HFF-Myc (cell line): ENCODE measurements at regions not wholly inside any gene's neighbourhood (a gene's known extent, or its start where the extent isn't known, plus 50 kb on each side); places are given as distances from the start of the nearest gene placed in this dataset.
"Not testable (repeated sequence)": the region's sequence is repeated elsewhere in the genome, so short reads cannot be mapped to it uniquely, and the experiment has no call there.

Source experiments
- DNase-seq: peaks from one replicate; pipeline ENCODE4 v3.0.0-alpha.2; 2011; ENCODE audit warnings: low read depth; ENCODE audit errors: extremely low read depth
- H3K4me3 ChIP-seq: replicated peaks from 2 replicates; pipeline ENCODE4 v1.5.1; 2011; ENCODE audit warnings: low read depth, mild to moderate bottlenecking, control low read depth, low read length
- TF ChIP-seq, protein P1 (sequence below): IDR thresholded peaks from 2 replicates; pipeline ENCODE4 v1.5.1; 2012; ENCODE audit warnings: mild to moderate bottlenecking, low read depth, low read length, control low read depth; ENCODE audit errors: missing control alignments

DNA sequence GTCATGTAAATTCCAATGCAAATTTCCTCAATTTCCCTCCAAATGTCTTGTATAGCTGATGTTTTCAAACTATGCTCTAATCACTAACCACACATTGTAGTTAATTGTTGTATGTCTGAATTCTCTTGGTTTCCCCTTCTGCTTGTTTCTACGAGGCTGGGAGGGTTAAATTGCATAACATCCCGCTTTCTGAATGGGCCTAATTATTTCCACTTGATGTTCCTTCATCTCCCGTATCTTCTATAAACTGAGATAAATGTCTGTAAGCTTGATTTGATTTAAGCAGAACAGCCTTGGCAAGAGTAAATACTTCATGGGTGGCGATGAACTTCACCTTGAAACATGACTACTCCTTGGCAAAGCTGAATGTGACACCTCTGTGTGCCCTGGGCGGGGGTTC lies 72.2 kb downstream of the SERINC2 start:
- no peak overlapping the region for H3K4me3 ChIP-seq
- DNase-seq: no peak
- TF ChIP-seq, protein P1, sequence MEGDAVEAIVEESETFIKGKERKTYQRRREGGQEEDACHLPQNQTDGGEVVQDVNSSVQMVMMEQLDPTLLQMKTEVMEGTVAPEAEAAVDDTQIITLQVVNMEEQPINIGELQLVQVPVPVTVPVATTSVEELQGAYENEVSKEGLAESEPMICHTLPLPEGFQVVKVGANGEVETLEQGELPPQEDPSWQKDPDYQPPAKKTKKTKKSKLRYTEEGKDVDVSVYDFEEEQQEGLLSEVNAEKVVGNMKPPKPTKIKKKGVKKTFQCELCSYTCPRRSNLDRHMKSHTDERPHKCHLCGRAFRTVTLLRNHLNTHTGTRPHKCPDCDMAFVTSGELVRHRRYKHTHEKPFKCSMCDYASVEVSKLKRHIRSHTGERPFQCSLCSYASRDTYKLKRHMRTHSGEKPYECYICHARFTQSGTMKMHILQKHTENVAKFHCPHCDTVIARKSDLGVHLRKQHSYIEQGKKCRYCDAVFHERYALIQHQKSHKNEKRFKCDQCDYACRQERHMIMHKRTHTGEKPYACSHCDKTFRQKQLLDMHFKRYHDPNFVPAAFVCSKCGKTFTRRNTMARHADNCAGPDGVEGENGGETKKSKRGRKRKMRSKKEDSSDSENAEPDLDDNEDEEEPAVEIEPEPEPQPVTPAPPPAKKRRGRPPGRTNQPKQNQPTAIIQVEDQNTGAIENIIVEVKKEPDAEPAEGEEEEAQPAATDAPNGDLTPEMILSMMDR: no peak

DNA sequence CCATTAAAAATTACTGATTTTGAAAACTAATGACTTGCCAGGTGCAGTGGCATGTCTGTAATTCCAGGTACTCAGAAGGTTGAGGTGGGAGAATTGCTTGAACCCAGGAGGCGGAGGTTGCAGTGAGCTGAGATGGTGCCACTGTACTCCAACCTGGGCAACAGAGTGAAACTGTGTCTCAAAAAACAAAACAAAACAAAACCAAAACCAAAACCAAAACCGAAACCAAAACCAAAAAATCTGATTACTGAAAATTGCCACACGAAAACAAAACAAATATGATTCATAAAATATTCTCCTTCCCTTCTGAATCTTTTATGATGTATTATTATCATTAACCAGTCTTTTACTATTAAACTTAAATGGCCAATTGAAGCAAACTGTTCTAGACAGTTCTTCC lies 74.1 kb downstream of the SERINC2 start:
- no peak overlapping the region for H3K4me3 ChIP-seq
- TF ChIP-seq, protein P1: no peak
- DNase-seq: no peak

DNA sequence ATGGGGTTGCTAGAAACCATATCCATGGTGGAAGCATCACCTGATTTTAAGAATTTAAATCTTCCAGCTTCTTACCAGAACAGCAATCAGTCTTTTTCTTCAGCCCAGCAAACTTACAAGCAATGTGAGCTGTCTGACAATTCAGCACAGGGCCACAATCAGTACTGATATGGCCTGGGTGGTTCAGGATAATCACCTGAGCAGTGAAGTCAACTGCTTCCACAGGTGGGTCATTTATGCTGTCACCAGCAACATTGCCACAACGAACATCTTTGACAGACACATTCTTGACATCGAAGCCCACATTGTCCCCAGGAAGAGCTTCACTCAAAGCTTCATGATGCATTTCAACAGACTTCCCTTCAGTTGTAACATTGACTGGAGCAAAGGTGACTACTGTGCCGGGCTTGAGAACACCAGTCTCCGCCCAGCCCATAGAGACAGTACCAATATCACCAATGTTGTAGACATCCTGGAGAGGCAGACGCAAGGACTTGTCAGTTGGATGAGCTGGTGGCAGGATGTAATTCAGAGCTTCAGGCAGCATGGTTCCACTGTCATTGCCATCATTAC lies 74.8 kb downstream of the SERINC2 start:
- no peak for DNase-seq
- TF ChIP-seq, protein P1: no peak
- no peak overlapping the region for H3K4me3 ChIP-seq

DNA sequence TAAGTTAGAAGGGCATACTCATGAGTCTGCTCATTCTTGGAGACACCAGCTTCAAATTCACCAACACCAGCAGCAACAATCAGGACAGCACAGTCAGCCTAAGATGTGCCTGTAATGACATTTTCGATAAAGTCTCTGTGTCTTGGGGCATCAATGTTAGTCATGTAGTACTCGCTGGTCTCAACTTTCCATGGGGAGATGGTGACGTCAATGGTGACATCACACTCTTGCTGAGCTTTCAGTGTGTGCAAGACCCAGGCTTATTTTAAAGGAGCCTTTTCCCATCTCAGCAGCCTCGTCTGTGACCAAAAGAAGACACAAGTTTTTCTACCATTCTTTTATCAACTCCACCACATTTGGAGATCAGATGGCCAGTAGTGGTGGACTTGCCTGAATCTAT lies 75.5 kb downstream of the SERINC2 start:
- H3K4me3 ChIP-seq: no peak overlapping the region
- TF ChIP-seq, protein P1: no peak
- DNase-seq: no peak

DNA sequence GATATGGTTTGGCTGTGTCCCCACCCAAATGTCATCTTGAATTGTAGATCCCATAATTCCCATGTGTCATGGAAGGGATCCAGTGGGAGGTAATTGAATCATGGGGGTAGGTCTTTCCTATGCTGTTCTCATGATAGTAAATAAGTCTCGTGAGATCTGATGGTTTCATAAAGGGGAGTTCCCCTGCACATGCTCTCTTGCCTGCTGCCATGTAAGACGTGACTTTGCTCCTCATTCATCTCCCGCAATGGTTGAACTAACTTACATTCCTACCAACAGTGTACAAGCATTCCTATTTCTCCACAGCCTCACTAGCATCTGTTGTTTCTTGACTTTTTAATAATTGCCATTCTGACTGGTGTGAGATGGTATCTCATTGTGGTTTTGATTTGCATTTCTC lies 76.6 kb downstream of the SERINC2 start:
- H3K4me3 ChIP-seq, DNase-seq: not testable (repeated sequence)

DNA sequence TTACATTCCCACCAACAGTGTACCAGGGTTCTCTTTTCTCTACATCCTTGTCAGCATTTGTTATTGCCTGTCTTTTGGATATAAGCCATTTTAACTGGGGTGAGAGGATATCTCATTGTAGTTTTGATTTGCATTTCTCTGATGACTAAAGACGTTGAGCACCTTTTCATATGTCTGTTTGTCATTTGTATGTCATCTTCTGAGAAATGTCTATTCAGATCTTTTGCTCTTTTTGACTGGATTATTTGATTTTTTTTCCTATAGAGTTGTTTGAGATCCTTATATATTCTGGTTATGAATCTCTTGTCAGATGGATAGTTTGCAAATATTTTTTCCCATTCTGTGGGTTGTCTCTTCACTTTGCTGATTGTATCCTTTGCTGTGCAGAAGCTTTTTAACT lies 77.6 kb downstream of the SERINC2 start:
- DNase-seq, H3K4me3 ChIP-seq: not testable (repeated sequence)

DNA sequence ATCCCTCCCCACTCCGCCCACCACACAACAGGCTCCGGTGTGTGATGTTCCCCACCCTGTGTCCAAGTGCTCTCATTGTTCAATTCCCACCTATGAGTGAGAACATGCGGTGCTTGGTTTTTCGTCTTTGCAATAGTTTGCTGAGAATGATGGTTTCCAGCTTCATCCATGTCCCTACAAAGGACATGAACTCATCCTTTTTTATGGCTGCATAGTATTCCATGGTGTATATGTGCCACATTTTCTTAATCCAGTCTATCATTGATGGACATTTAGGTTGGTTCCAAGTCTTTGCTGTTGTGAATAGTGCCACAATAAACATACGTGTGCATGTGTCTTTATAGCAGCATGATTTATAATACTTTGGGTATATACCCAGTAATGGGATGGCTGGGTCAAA lies 81.0 kb upstream of the TINAGL1 start:
- not testable (repeated sequence) for DNase-seq, H3K4me3 ChIP-seq

DNA sequence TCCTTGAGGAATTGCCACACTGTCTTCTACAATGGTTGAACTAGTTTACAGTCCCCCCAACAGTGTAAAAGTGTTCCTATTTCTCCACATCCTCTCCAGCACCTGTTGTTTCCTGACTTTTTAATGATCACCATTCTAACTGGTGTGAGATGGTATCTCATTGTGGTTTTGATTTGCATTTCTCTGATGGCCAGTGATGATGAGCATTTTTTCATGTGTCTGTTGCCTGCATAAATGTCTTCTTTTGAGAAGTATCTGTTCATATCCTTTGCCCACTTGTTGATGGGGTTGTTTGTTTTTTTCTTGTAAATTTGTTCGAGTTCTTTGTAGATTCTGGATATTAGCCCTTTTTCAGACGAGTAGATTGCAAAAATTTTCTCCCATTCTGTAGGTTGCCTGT lies 80.5 kb upstream of the TINAGL1 start:
- DNase-seq, H3K4me3 ChIP-seq: not testable (repeated sequence)

DNA sequence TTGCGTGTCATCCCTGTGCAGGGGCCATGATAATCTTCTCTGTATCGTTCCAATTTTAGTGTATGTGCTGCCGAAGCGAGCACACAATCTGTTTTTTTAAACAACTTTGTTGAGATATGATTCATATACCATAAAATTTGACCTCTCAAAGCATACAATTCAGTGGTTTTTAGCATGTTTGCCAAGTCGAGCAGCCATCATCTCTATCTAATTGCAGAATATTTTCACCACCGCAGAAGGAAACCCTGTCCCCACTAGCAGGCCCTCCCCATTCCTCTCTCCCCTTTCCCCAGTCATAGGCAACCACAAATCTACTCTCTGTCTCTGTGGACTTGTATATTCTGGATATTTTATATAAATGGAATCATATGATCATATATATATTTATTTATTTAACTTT lies 78.7 kb upstream of the TINAGL1 start:
- TF ChIP-seq, protein P1: no peak
- no peak overlapping the region for H3K4me3 ChIP-seq
- no peak for DNase-seq
